ENCODE measurements at regions not wholly inside any gene's neighbourhood (a gene's known extent, or its start where the extent isn't known, plus 50 kb on each side); places are given as distances from the start of the nearest gene placed in this dataset.

- ChIA-PET CTCF (interaction anchor here (1.0 to 1.8 kb wide), 2 partner anchors 9 to 14 kb away, joined by 3 to 4 read pairs; no protein-coding TSS in a partner anchor), POLR2A (no interaction called here)
- DNase-seq (ENCODE audit: low read depth, low spot score) = no peak
- no peak for TF ChIP-seq CTCF (IDR thresholded peaks at IDR 0.05; ENCODE audit: insufficient read depth, low read length, missing control alignments)
- no peak overlapping the region for H3K4me3 ChIP-seq (ENCODE audit: low read depth, low read length)
These were observed 129.3 kb upstream of the UST start for GRCh38 chr6:148617530-148617929.

GRCh38 chr6:148619891-148620290, 126.9 kb upstream of the UST start:
- CTCF ChIA-PET = interaction anchor here (1.3 kb wide), 1 partner anchor 12 kb away, joined by 3 read pairs; no protein-coding TSS in a partner anchor
- H3K4me3 ChIP-seq (ENCODE audit: low read depth, low read length) = no peak overlapping the region
- no peak for DNase-seq (ENCODE audit: low read depth, low spot score)
- TF ChIP-seq CTCF (IDR thresholded peaks at IDR 0.05; ENCODE audit: insufficient read depth, low read length, missing control alignments) = no peak
- POLR2A ChIA-PET = no interaction called here

- no peak for TF ChIP-seq CTCF (IDR thresholded peaks at IDR 0.05; ENCODE audit: insufficient read depth, low read length, missing control alignments)
- ChIA-PET POLR2A (no interaction called here), CTCF (interaction anchor here (1.2 to 1.3 kb wide), 2 partner anchors 12 to 13 kb away, joined by 3 read pairs; no protein-coding TSS in a partner anchor)
- DNase-seq (ENCODE audit: low read depth, low spot score) = no peak
- H3K4me3 ChIP-seq (ENCODE audit: low read depth, low read length) = no peak overlapping the region
These were observed 126.1 kb upstream of the UST start for GRCh38 chr6:148620579-148621298.

- TF ChIP-seq CTCF (IDR thresholded peaks at IDR 0.05; ENCODE audit: insufficient read depth, low read length, missing control alignments) = no peak
- ChIA-PET POLR2A (no interaction called here), CTCF (no interaction called here)
- DNase-seq (ENCODE audit: low read depth, low spot score) = no peak
- no peak overlapping the region for H3K4me3 ChIP-seq (ENCODE audit: low read depth, low read length)
These were observed 121.2 kb upstream of the UST start for GRCh38 chr6:148625609-148626008.

- no peak for TF ChIP-seq CTCF (IDR thresholded peaks at IDR 0.05; ENCODE audit: insufficient read depth, low read length, missing control alignments)
- POLR2A ChIA-PET = no interaction called here
- CTCF ChIA-PET = interaction anchor here (1.2 to 1.4 kb wide), 2 partner anchors 24 to 51 kb away, joined by 3 read pairs; no protein-coding TSS in a partner anchor
- no peak overlapping the region for H3K4me3 ChIP-seq (ENCODE audit: low read depth, low read length)
- no peak for DNase-seq (ENCODE audit: low read depth, low spot score)
These were observed 118.6 kb upstream of the UST start for GRCh38 chr6:148628251-148628650.

GRCh38 chr6:148629181-148629580, 117.6 kb upstream of the UST start:
- no peak overlapping the region for H3K4me3 ChIP-seq (ENCODE audit: low read depth, low read length)
- CTCF ChIA-PET = interaction anchor here (1.2 to 1.4 kb wide), 2 partner anchors 23 to 51 kb away, joined by 3 read pairs; no protein-coding TSS in a partner anchor
- POLR2A ChIA-PET = no interaction called here

More at GRCh38 chr6:148629181-148629580, 117.6 kb upstream of the UST start:
- peak; percentile 12 for DNase-seq (ENCODE audit: low read depth, low spot score)
- TF ChIP-seq CTCF (IDR thresholded peaks at IDR 0.05; ENCODE audit: insufficient read depth, low read length, missing control alignments) = no peak

Data from AG04449 (cell line).